ENCODE measurements at regions not wholly inside any gene's neighbourhood (a gene's known extent, or its start where the extent isn't known, plus 50 kb on each side); places are given as distances from the start of the nearest gene placed in this dataset.

- Histone ChIP-seq H3K4me3 (ENCODE audit: low read length in 2 of 2) (no peak overlapping the region), H2BK15ac (ENCODE audit: low read length) (no peak overlapping the region), H4K91ac (ENCODE audit: low read depth, low read length, poor library complexity) (no peak overlapping the region), H3K18ac (ENCODE audit: low read length) (no peak overlapping the region), H3K36me3 (replicated peaks in 1 of 2; ENCODE audit: control insufficient read depth in 2 of 2, insufficient read depth in 2 of 2, low read length in 2 of 2) (no peaks in the 10 kb centered on the region), H3K9me3 (replicated peaks in 1 of 2; ENCODE audit: control insufficient read depth in 2 of 2, insufficient read depth in 1 of 2, low read depth in 1 of 2, low read length in 2 of 2) (no peaks in the 10 kb centered on the region), H2BK120ac (ENCODE audit: low read depth, low read length) (no peak overlapping the region), H3K23ac (ENCODE audit: low read depth, low read length, poor library complexity) (no peak overlapping the region), H2AFZ (ENCODE audit: low read length) (no peak overlapping the region), H2AK5ac (ENCODE audit: low read depth, low read length) (no peak overlapping the region), H3K4me2 (ENCODE audit: insufficient read depth, low read length, poor library complexity, severe bottlenecking) (no peak overlapping the region), H3K4me1 (ENCODE audit: control insufficient read depth in 2 of 2, insufficient read depth in 1 of 2, low read depth in 1 of 2, low read length in 2 of 2) (no peaks in the 10 kb centered on the region), H4K8ac (ENCODE audit: low read depth, low read length) (no peak overlapping the region), H3K9ac (ENCODE audit: low read depth, low read length, poor library complexity) (no peak overlapping the region), H3K27me3 (ENCODE audit: control insufficient read depth in 3 of 3, insufficient read depth in 3 of 3, low read depth in 1 of 3, low read length in 3 of 3) (peaks cover 0 to 3% (median 0%) of the 10 kb centered on the region in 3 experiments), H3K14ac (ENCODE audit: low read length) (no peak overlapping the region), H2BK12ac (ENCODE audit: low read length) (no peak overlapping the region), H3K4ac (ENCODE audit: low read length) (no peak overlapping the region), H2BK5ac (ENCODE audit: low read length) (no peak overlapping the region), H3K79me1 (ENCODE audit: low read depth, low read length) (no peaks in the 10 kb centered on the region), H3K27ac (replicated peaks; ENCODE audit: low read length) (no peak overlapping the region)
- DNase-seq (ENCODE audit: low spot score), result no peak
- WGBS, 2 donors (ENCODE audit: extremely low coverage in 2 of 2, insufficient read length in 2 of 2, insufficient replicate concordance in 1 of 2), result no CpG with 5 or more reads among the region's 3 CpGs
These were observed 255.6 kb upstream of the CTAGE1 start for GRCh38 chr18:22673182-22673862.

GRCh38 chr18:22674272-22674671 lies 256.6 kb upstream of the CTAGE1 start:
- H2BK5ac ChIP-seq (ENCODE audit: low read length), result no peak overlapping the region
- no peak overlapping the region for H2AK5ac ChIP-seq (ENCODE audit: low read depth, low read length)
- no peak overlapping the region for H3K4ac ChIP-seq (ENCODE audit: low read length)
- no peak overlapping the region for H3K27ac ChIP-seq (replicated peaks; ENCODE audit: low read length)
- H3K23ac ChIP-seq (ENCODE audit: low read depth, low read length, poor library complexity), result no peak overlapping the region
- H3K36me3 ChIP-seq (replicated peaks in 1 of 2; ENCODE audit: control insufficient read depth in 2 of 2, insufficient read depth in 2 of 2, low read length in 2 of 2), result no peaks in the 10 kb centered on the region
- no peaks in the 10 kb centered on the region for H3K79me1 ChIP-seq (ENCODE audit: low read depth, low read length)
- no peak overlapping the region for H2BK15ac ChIP-seq (ENCODE audit: low read length)
- no peak overlapping the region for H3K14ac ChIP-seq (ENCODE audit: low read length)
- no peak overlapping the region for H2BK120ac ChIP-seq (ENCODE audit: low read depth, low read length)
- no peak overlapping the region for H2BK12ac ChIP-seq (ENCODE audit: low read length)
- no peak overlapping the region for H4K8ac ChIP-seq (ENCODE audit: low read depth, low read length)
- no peaks in the 10 kb centered on the region for H3K9me3 ChIP-seq (replicated peaks in 1 of 2; ENCODE audit: control insufficient read depth in 2 of 2, insufficient read depth in 1 of 2, low read depth in 1 of 2, low read length in 2 of 2)
- no peak overlapping the region for H3K9ac ChIP-seq (ENCODE audit: low read depth, low read length, poor library complexity)
- peaks cover 0 to 3% (median 0%) of the 10 kb centered on the region in 3 experiments for H3K27me3 ChIP-seq (ENCODE audit: control insufficient read depth in 3 of 3, insufficient read depth in 3 of 3, low read depth in 1 of 3, low read length in 3 of 3)
- DNase-seq (ENCODE audit: low spot score), result no peak
- no peak overlapping the region for H3K18ac ChIP-seq (ENCODE audit: low read length)
- H4K91ac ChIP-seq (ENCODE audit: low read depth, low read length, poor library complexity), result no peak overlapping the region
- H3K4me3 ChIP-seq (ENCODE audit: low read length in 2 of 2), result no peak overlapping the region
- H3K4me2 ChIP-seq (ENCODE audit: insufficient read depth, low read length, poor library complexity, severe bottlenecking), result no peak overlapping the region
- no peaks in the 10 kb centered on the region for H3K4me1 ChIP-seq (ENCODE audit: control insufficient read depth in 2 of 2, insufficient read depth in 1 of 2, low read depth in 1 of 2, low read length in 2 of 2)
- WGBS, 2 donors (ENCODE audit: extremely low coverage in 2 of 2, insufficient read length in 2 of 2, insufficient replicate concordance in 1 of 2), result no CpG with 5 or more reads among the region's 3 CpGs
- no peak overlapping the region for H2AFZ ChIP-seq (ENCODE audit: low read length)

- no peak overlapping the region for H2BK15ac ChIP-seq (ENCODE audit: low read length)
- no peak overlapping the region for H3K4ac ChIP-seq (ENCODE audit: low read length)
- H3K18ac ChIP-seq (ENCODE audit: low read length), result no peak overlapping the region
- H3K79me1 ChIP-seq (ENCODE audit: low read depth, low read length), result no peaks in the 10 kb centered on the region
- H2BK12ac ChIP-seq (ENCODE audit: low read length), result no peak overlapping the region
- no peaks in the 10 kb centered on the region for H3K9me3 ChIP-seq (replicated peaks in 1 of 2; ENCODE audit: control insufficient read depth in 2 of 2, insufficient read depth in 1 of 2, low read depth in 1 of 2, low read length in 2 of 2)
- H2AK5ac ChIP-seq (ENCODE audit: low read depth, low read length), result no peak overlapping the region
- H4K8ac ChIP-seq (ENCODE audit: low read depth, low read length), result no peak overlapping the region
- H3K23ac ChIP-seq (ENCODE audit: low read depth, low read length, poor library complexity), result no peak overlapping the region
- no peak overlapping the region for H3K27ac ChIP-seq (replicated peaks; ENCODE audit: low read length)
- H3K9ac ChIP-seq (ENCODE audit: low read depth, low read length, poor library complexity), result no peak overlapping the region
- H2BK120ac ChIP-seq (ENCODE audit: low read depth, low read length), result no peak overlapping the region
- H2AFZ ChIP-seq (ENCODE audit: low read length), result no peak overlapping the region
- no peak for DNase-seq (ENCODE audit: low spot score)
- H3K4me1 ChIP-seq (ENCODE audit: control insufficient read depth in 2 of 2, insufficient read depth in 1 of 2, low read depth in 1 of 2, low read length in 2 of 2), result no peaks in the 10 kb centered on the region
- no peak overlapping the region for H2BK5ac ChIP-seq (ENCODE audit: low read length)
- no peak overlapping the region for H4K91ac ChIP-seq (ENCODE audit: low read depth, low read length, poor library complexity)
- no peak overlapping the region for H3K4me2 ChIP-seq (ENCODE audit: insufficient read depth, low read length, poor library complexity, severe bottlenecking)
- no peaks in the 10 kb centered on the region for H3K36me3 ChIP-seq (replicated peaks in 1 of 2; ENCODE audit: control insufficient read depth in 2 of 2, insufficient read depth in 2 of 2, low read length in 2 of 2)
- no peak overlapping the region for H3K14ac ChIP-seq (ENCODE audit: low read length)
- peaks cover 0 to 3% (median 0%) of the 10 kb centered on the region in 3 experiments for H3K27me3 ChIP-seq (ENCODE audit: control insufficient read depth in 3 of 3, insufficient read depth in 3 of 3, low read depth in 1 of 3, low read length in 3 of 3)
- H3K4me3 ChIP-seq (ENCODE audit: low read length in 2 of 2), result no peak overlapping the region
These were observed 257.3 kb upstream of the CTAGE1 start for GRCh38 chr18:22675006-22675405.

- WGBS, 2 donors (ENCODE audit: extremely low coverage in 2 of 2, insufficient read length in 2 of 2, insufficient replicate concordance in 1 of 2), result no CpG with 5 or more reads among the region's 2 CpGs
These were observed 256.7 kb upstream of the RBBP8 start for GRCh38 chr18:22676423-22676822.

More at GRCh38 chr18:22676423-22676822, 256.7 kb upstream of the RBBP8 start:
- no peak overlapping the region for H2BK120ac ChIP-seq (ENCODE audit: low read depth, low read length)
- no peak for DNase-seq (ENCODE audit: low spot score)
- no peak overlapping the region for H2AFZ ChIP-seq (ENCODE audit: low read length)
- no peaks in the 10 kb centered on the region for H3K4me1 ChIP-seq (ENCODE audit: control insufficient read depth in 2 of 2, insufficient read depth in 1 of 2, low read depth in 1 of 2, low read length in 2 of 2)
- no peak overlapping the region for H3K23ac ChIP-seq (ENCODE audit: low read depth, low read length, poor library complexity)
- H2BK15ac ChIP-seq (ENCODE audit: low read length), result no peak overlapping the region
- H2BK5ac ChIP-seq (ENCODE audit: low read length), result no peak overlapping the region
- H3K4ac ChIP-seq (ENCODE audit: low read length), result no peak overlapping the region
- no peak overlapping the region for H3K18ac ChIP-seq (ENCODE audit: low read length)
- H3K27ac ChIP-seq (replicated peaks; ENCODE audit: low read length), result no peak overlapping the region
- no peaks in the 10 kb centered on the region for H3K36me3 ChIP-seq (replicated peaks in 1 of 2; ENCODE audit: control insufficient read depth in 2 of 2, insufficient read depth in 2 of 2, low read length in 2 of 2)
- no peak overlapping the region for H3K4me2 ChIP-seq (ENCODE audit: insufficient read depth, low read length, poor library complexity, severe bottlenecking)
- no peak overlapping the region for H3K4me3 ChIP-seq (ENCODE audit: low read length in 2 of 2)
- H3K14ac ChIP-seq (ENCODE audit: low read length), result no peak overlapping the region
- no peak overlapping the region for H2AK5ac ChIP-seq (ENCODE audit: low read depth, low read length)
- H2BK12ac ChIP-seq (ENCODE audit: low read length), result no peak overlapping the region
- no peak overlapping the region for H3K9ac ChIP-seq (ENCODE audit: low read depth, low read length, poor library complexity)
- no peaks in the 10 kb centered on the region for H3K79me1 ChIP-seq (ENCODE audit: low read depth, low read length)
- no peak overlapping the region for H4K91ac ChIP-seq (ENCODE audit: low read depth, low read length, poor library complexity)
- peaks cover 0 to 3% (median 0%) of the 10 kb centered on the region in 3 experiments for H3K27me3 ChIP-seq (ENCODE audit: control insufficient read depth in 3 of 3, insufficient read depth in 3 of 3, low read depth in 1 of 3, low read length in 3 of 3)
- no peak overlapping the region for H4K8ac ChIP-seq (ENCODE audit: low read depth, low read length)
- H3K9me3 ChIP-seq (replicated peaks in 1 of 2; ENCODE audit: control insufficient read depth in 2 of 2, insufficient read depth in 1 of 2, low read depth in 1 of 2, low read length in 2 of 2), result no peaks in the 10 kb centered on the region

All from neuronal stem cell (in vitro differentiated cells).